Heart right ventricle (tissue), 16 donors: ENCODE measurements at regions not wholly inside any gene's neighbourhood (a gene's known extent, or its start where the extent isn't known, plus 50 kb on each side); places are given as distances from the start of the nearest gene placed in this dataset.
"Not testable (repeated sequence)": the region's sequence is repeated elsewhere in the genome, so short reads cannot be mapped to it uniquely, and the experiment has no call there.

Source experiments
- ATAC-seq, 8 donors: fragments of 200-7000 bp; cut with Tn5 transposase; one replicate each; pipeline ENCODE4 v1.9.1; 2020; ENCODE audit warnings: mild to moderate bottlenecking in 8 of 8, moderate library complexity in 8 of 8, moderate number of reproducible peaks in 1 of 8
- DNase-seq, 2 donors: peaks; one replicate each; pipeline ENCODE4 v3.0.0-alpha.2; 2020
- H3K27ac ChIP-seq, 10 donors: fragments of 200-600 bp; sonication (generic) in 2 of 10; one replicate each; pipeline versions ENCODE4 v1.5.0 to v1.8.0; 2020 to 2022; ENCODE audit warnings: mild to moderate bottlenecking in 3 of 10
- H3K27me3 ChIP-seq, 7 donors: fragments of 200-600 bp; one replicate each; pipeline ENCODE4 v1.8.0; 2021 to 2022; ENCODE audit warnings: mild to moderate bottlenecking in 2 of 7
- H3K36me3 ChIP-seq, 9 donors: fragments of 200-600 bp; sonication (generic) in 1 of 9; one replicate each; pipeline versions ENCODE4 v1.5.0 to v1.8.0; 2020 to 2022; ENCODE audit warnings: mild to moderate bottlenecking in 2 of 9
- H3K4me1 ChIP-seq, 9 donors: fragments of 200-600 bp; sonication (generic) in 1 of 9; one replicate each; pipeline versions ENCODE4 v1.5.0 to v1.8.0; 2020 to 2022; ENCODE audit warnings: mild to moderate bottlenecking in 4 of 9
- H3K4me3 ChIP-seq, 10 donors: fragments of 200-600 bp; sonication (generic) in 2 of 10; one replicate each; pipeline versions ENCODE4 v1.5.0 to v1.8.0; 2020 to 2022; ENCODE audit warnings: mild to moderate bottlenecking in 7 of 10, moderate library complexity in 2 of 10
- H3K9me3 ChIP-seq, 11 donors: fragments of 200-600 bp in 10 of 11; sonication (generic) in 2 of 11; one replicate each; pipeline versions ENCODE4 v1.5.0 to v1.8.0; 2013 to 2022; ENCODE audit warnings: mild to moderate bottlenecking in 2 of 11, control low read depth in 1 of 11, moderate library complexity in 1 of 11
- CTCF ChIP-seq, 9 donors: fragments of 200-600 bp; sonication (generic) in 2 of 9; IDR thresholded peaks; one replicate each; pipeline versions ENCODE4 v1.5.0 to v1.8.0; 2021 to 2022; ENCODE audit warnings: antibody characterized with exemption in 9 of 9, mild to moderate bottlenecking in 5 of 9, moderate library complexity in 1 of 9
- WGBS, 2 donors: extraction: QIAGEN DNeasy Blood & Tissue Kit; methylation state at CpG; one replicate each; pipeline ENCODE4 v1.1.7; 2013; ENCODE audit warnings: inconsistent platforms in 1 of 2; 5-methylcytosine and 5-hydroxymethylcytosine counted together
- intact Hi-C, 10 donors: fragments of 100-400 bp; cut with DNase I; formaldehyde crosslinking; loops; one replicate each; pipeline versions ENCODE4 v1.11.1 to v1.14.2; 2022
- donor health status: Arrhythmogenic right ventricular cardiomyopathy.
- donor health status: ischemic (EF 13 %, LVEDD 7.1; RV severe dilation, severe dysfunction).
- donor health status: healthy with polysubstance abuse.
- donor health status: DM: no; HTN: yes; CAD: no.
- donor health status: DM: no; HTN: no; CAD: no.
- donor health status: ischemic (EF 25% LVEDD 6.9; RV normal size, moderate dysfunction).
- donor health status: ischemic (EF 25% LVEDD 5.7; RV mildly dilated, moderate dysfunction).
- donor health status: healthy.
- donor health status: DM: yes; HTN: yes; CAD: no.
- donor health status: Ischemic cardiomyopathy.
- donor health status: ischemic (EF 35%, LVEDD 5.7; RV mildly dilated, moderate dysfunction).
- donor health status: nonischemic (EF 11% LVEDD 7.7; RV severe dilation, severe dysfunction).
- donor health status: DM: yes; HTN: yes; CAD: no.
- donor health status: PGD.
- donor health status: ischemic (EF 29% LVEDD 5.4; RV normal size, mild dysfunction).
- donor health status: nonischemic (EF 23%, LVEDD 6.1; RV moderate dilation, normal function).

- 35 to 39% methylated on average over 4 of the region's 4 CpGs for WGBS, 2 donors
- no peak for DNase-seq
- Histone ChIP-seq H3K4me3 (no peak overlapping the region), H3K4me1 (no peaks in the 10 kb centered on the region), H3K36me3 (no peaks in the 10 kb centered on the region), H3K27me3 (no peaks in the 10 kb centered on the region), H3K9me3 (no peaks in the 10 kb centered on the region), H3K27ac (no peak overlapping the region)
- ATAC-seq = no peak
- intact Hi-C loops = no loop called here
- TF ChIP-seq CTCF (IDR thresholded peaks at IDR 0.05) = no peak
These were observed 356.3 kb upstream of the C16orf82 start for GRCh38 chr16:26710450-26710849.

GRCh38 chr16:26712876-26713275 lies 353.9 kb upstream of the C16orf82 start:
- WGBS, 2 donors = 90 to 92% methylated on average over 6 of the region's 6 CpGs
- Histone ChIP-seq H3K4me1 (no peaks in the 10 kb centered on the region), H3K27ac (no peak overlapping the region), H3K4me3 (no peak overlapping the region), H3K36me3 (no peaks in the 10 kb centered on the region), H3K27me3 (no peaks in the 10 kb centered on the region), H3K9me3 (no peaks in the 10 kb centered on the region)
- intact Hi-C loops = no loop called here
- TF ChIP-seq CTCF (IDR thresholded peaks at IDR 0.05) = no peak
- DNase-seq (no peak), ATAC-seq (no peak)

GRCh38 chr16:26715969-26716368 lies 350.8 kb upstream of the C16orf82 start:
- intact Hi-C loops = no loop called here

GRCh38 chr16:26717826-26718225 lies 348.9 kb upstream of the C16orf82 start:
- Histone ChIP-seq H3K27ac (no peak overlapping the region), H3K9me3 (no peaks in the 10 kb centered on the region), H3K4me1 (no peaks in the 10 kb centered on the region), H3K27me3 (no peaks in the 10 kb centered on the region), H3K4me3 (no peak overlapping the region), H3K36me3 (no peaks in the 10 kb centered on the region)
- intact Hi-C loops = no loop called here
- DNase-seq = no peak
- TF ChIP-seq CTCF (IDR thresholded peaks at IDR 0.05) = no peak
- WGBS, 2 donors = 64 to 65% methylated on average over 5 of the region's 5 CpGs
- no peak for ATAC-seq

More at GRCh38 chr16:26715969-26716368, 350.8 kb upstream of the C16orf82 start:
- Histone ChIP-seq H3K36me3 (no peaks in the 10 kb centered on the region), H3K9me3 (no peaks in the 10 kb centered on the region), H3K4me1 (no peaks in the 10 kb centered on the region), H3K27me3 (no peaks in the 10 kb centered on the region), H3K27ac (no peak overlapping the region), H3K4me3 (no peak overlapping the region)
- no peak for DNase-seq
- WGBS, 2 donors = 79 to 90% methylated on average over 1 of the region's 1 CpG
- ATAC-seq = no peak
- no peak for TF ChIP-seq CTCF (IDR thresholded peaks at IDR 0.05)

GRCh38 chr16:26721290-26721689 lies 345.4 kb upstream of the C16orf82 start:
- H3K27me3 ChIP-seq = no peaks in the 10 kb centered on the region
- DNase-seq (no peak), ATAC-seq (no peak)
- 77 to 81% methylated on average over 6 of the region's 6 CpGs for WGBS, 2 donors
- no peaks in the 10 kb centered on the region for H3K4me1 ChIP-seq
- no peak for TF ChIP-seq CTCF (IDR thresholded peaks at IDR 0.05)
- no peaks in the 10 kb centered on the region for H3K9me3 ChIP-seq
- no peak overlapping the region for H3K27ac ChIP-seq
- no peaks in the 10 kb centered on the region for H3K36me3 ChIP-seq
- intact Hi-C loops = no loop called here
- no peak overlapping the region for H3K4me3 ChIP-seq

GRCh38 chr16:26721957-26722356 lies 344.8 kb upstream of the C16orf82 start:
- H3K27me3 ChIP-seq, H3K4me1 ChIP-seq, H3K27ac ChIP-seq, H3K36me3 ChIP-seq, H3K4me3 ChIP-seq, intact Hi-C loops, DNase-seq, H3K9me3 ChIP-seq, ATAC-seq: not testable (repeated sequence)
- 87 to 90% methylated on average over 3 of the region's 3 CpGs for WGBS, 2 donors
